ENCODE measurements at regions not wholly inside any gene's neighbourhood (a gene's known extent, or its start where the extent isn't known, plus 50 kb on each side); places are given as distances from the start of the nearest gene placed in this dataset.

GRCh38 chr21:27146268-27146667 lies 179.4 kb upstream of the ADAMTS5 start:
- no peak for TF ChIP-seq CTCF (IDR thresholded peaks at IDR 0.05; ENCODE audit: low read depth, low read length, missing control alignments)
- DNase-seq: no peak
- in situ Hi-C loops (cut with HindIII; ENCODE audit: low pct_ligation_motif_present, low sequenced_read_pairs): no loop called here
- Histone ChIP-seq H3K4me3 (ENCODE audit: low read depth, low read length) (no peak overlapping the region), H3K36me3 (replicated peaks) (no peaks in the 10 kb centered on the region), H3K27me3 (replicated peaks) (no peaks in the 10 kb centered on the region), H3K27ac (no peak overlapping the region)

GRCh38 chr21:27145134-27145798 lies 178.4 kb upstream of the ADAMTS5 start:
- in situ Hi-C loops (cut with HindIII; ENCODE audit: low pct_ligation_motif_present, low sequenced_read_pairs): no loop called here
- DNase-seq: no peak

GRCh38 chr21:27143476-27143875 lies 176.6 kb upstream of the ADAMTS5 start:
- H3K36me3 ChIP-seq (replicated peaks): no peaks in the 10 kb centered on the region
- no peak for DNase-seq
- in situ Hi-C loops (cut with HindIII; ENCODE audit: low pct_ligation_motif_present, low sequenced_read_pairs): no loop called here
- H3K4me3 ChIP-seq (ENCODE audit: low read depth, low read length): no peak overlapping the region
- no peak overlapping the region for H3K27ac ChIP-seq
- no peak for TF ChIP-seq CTCF (IDR thresholded peaks at IDR 0.05; ENCODE audit: low read depth, low read length, missing control alignments)
- no peaks in the 10 kb centered on the region for H3K27me3 ChIP-seq (replicated peaks)

More at GRCh38 chr21:27145134-27145798, 178.4 kb upstream of the ADAMTS5 start:
- no peak for TF ChIP-seq CTCF (IDR thresholded peaks at IDR 0.05; ENCODE audit: low read depth, low read length, missing control alignments)
- Histone ChIP-seq H3K36me3 (replicated peaks) (no peaks in the 10 kb centered on the region), H3K27ac (no peak overlapping the region), H3K27me3 (replicated peaks) (no peaks in the 10 kb centered on the region), H3K4me3 (ENCODE audit: low read depth, low read length) (no peak overlapping the region)

- H3K27me3 ChIP-seq (replicated peaks): no peaks in the 10 kb centered on the region
- DNase-seq: no peak
- no peaks in the 10 kb centered on the region for H3K36me3 ChIP-seq (replicated peaks)
- in situ Hi-C loops (cut with HindIII; ENCODE audit: low pct_ligation_motif_present, low sequenced_read_pairs): no loop called here
- TF ChIP-seq CTCF (IDR thresholded peaks at IDR 0.05; ENCODE audit: low read depth, low read length, missing control alignments): no peak
- H3K4me3 ChIP-seq (ENCODE audit: low read depth, low read length): no peak overlapping the region
- H3K27ac ChIP-seq: no peak overlapping the region
Observed at GRCh38 chr21:27139526-27139925, 172.6 kb upstream of the ADAMTS5 start.

- H3K36me3 ChIP-seq (replicated peaks): no peaks in the 10 kb centered on the region
- no peaks in the 10 kb centered on the region for H3K27me3 ChIP-seq (replicated peaks)
- TF ChIP-seq CTCF (IDR thresholded peaks at IDR 0.05; ENCODE audit: low read depth, low read length, missing control alignments): no peak
- in situ Hi-C loops (cut with HindIII; ENCODE audit: low pct_ligation_motif_present, low sequenced_read_pairs): no loop called here
- DNase-seq: no peak
- H3K27ac ChIP-seq: no peak overlapping the region
- H3K4me3 ChIP-seq (ENCODE audit: low read depth, low read length): no peak overlapping the region
Observed at GRCh38 chr21:27134516-27134915, 167.6 kb upstream of the ADAMTS5 start.

GRCh38 chr21:27132266-27132665 lies 165.4 kb upstream of the ADAMTS5 start:
- no peak for TF ChIP-seq CTCF (IDR thresholded peaks at IDR 0.05; ENCODE audit: low read depth, low read length, missing control alignments)
- in situ Hi-C loops (cut with HindIII; ENCODE audit: low pct_ligation_motif_present, low sequenced_read_pairs): no loop called here
- Histone ChIP-seq H3K4me3 (ENCODE audit: low read depth, low read length) (no peak overlapping the region), H3K36me3 (replicated peaks) (no peaks in the 10 kb centered on the region), H3K27me3 (replicated peaks) (no peaks in the 10 kb centered on the region), H3K27ac (no peak overlapping the region)
- DNase-seq: no peak

Data from brain microvascular endothelial cell (primary cell).